Stimulated activated CD4-positive, alpha-beta T cell treated with anti-CD3 and anti-CD28 coated beads, Interleukin-12 subunit alpha, Interleukin-12 subunit beta, amount 100 ng/mL, for 4 hours (primary cell): ENCODE measurements at regions not wholly inside any gene's neighbourhood (a gene's known extent, or its start where the extent isn't known, plus 50 kb on each side); places are given as distances from the start of the nearest gene placed in this dataset.

Experiments
- DNase-seq: peaks from one replicate; pipeline ENCODE4 v3.0.0-alpha.2; 2020

DNA sequence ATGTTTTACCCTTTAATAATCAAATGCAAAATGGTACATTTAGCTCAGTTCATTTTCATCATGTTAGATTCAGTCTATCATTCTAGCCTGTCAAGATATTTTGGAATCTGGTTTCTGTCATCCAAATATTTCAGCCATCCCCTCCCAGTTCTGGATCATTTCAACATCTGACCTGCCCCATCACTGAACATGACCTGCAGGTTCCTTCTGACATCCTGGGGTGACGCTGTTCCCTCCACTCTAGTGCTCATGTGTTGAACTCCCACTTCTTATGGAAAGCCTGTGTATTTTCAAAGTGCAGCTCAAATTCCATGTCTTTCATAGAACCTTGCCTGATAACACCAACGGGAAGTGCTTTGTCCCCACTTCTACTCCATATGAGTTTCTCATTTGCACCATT, 320.0 kb upstream of the TNP1 start:
- no peak for DNase-seq

DNA sequence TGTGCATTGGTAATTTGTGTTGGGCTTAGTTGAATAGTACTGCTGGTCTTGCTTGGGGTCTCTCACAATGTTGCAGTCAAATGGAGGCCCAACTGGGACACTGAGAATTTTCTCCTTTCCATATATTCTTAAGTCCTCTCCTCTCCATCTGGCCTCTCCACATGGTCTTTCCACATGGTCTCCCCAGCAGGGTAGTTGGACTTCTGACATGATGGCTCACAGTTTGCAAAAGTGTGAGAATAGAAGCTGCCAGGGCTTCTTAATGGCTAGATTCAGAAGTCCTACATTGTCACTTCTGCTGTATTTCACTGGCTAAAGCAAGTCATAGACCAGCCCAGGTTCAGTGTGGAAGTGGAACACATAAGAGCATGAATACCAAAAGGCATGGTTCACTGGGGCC, 318.5 kb upstream of the TNP1 start:
- DNase-seq, result no peak

DNA sequence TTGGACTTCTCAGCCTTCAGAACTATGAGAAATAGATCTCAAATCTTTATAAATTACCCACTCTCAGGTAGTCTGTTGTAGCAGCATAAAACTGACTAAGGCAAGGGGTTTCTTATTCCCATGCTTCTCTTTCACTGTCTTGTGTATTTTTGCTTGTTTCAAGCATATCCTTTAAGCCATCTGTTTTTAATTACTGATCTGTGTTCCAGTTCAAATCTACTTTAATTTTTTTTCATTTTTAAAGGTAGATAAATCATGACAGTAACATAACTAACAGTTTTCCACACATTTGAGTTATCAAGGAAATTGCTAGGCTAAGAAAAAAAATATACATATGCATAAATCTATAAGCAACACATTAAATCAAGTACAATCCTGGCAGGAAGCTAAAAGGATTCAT, 317.9 kb upstream of the TNP1 start:
- DNase-seq, result no peak

GRCh38 chr2:217171874-217172273, 312.0 kb upstream of the TNP1 start:
- DNase-seq, result no peak

GRCh38 chr2:217168496-217168895, 308.6 kb upstream of the TNP1 start:
- DNase-seq, result no peak

DNA sequence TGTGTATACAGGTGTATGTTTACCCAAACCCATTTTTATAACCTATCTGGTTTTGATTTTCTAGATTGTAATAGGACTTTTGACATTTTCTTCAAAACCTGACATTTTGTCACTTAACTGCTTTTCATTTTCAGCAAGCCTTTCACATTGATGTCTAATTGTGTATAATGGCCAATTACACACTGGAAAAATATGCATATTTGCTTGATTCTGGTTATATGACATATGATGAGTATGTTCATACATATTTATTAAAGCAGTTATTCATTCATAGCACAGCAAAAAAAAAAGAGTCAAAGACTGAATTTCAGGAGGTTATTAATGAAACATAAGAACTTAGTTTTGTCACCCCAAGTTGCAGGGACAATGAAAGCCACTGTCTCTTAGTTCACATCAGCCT, 307.7 kb upstream of the TNP1 start:
- no peak for DNase-seq

DNA sequence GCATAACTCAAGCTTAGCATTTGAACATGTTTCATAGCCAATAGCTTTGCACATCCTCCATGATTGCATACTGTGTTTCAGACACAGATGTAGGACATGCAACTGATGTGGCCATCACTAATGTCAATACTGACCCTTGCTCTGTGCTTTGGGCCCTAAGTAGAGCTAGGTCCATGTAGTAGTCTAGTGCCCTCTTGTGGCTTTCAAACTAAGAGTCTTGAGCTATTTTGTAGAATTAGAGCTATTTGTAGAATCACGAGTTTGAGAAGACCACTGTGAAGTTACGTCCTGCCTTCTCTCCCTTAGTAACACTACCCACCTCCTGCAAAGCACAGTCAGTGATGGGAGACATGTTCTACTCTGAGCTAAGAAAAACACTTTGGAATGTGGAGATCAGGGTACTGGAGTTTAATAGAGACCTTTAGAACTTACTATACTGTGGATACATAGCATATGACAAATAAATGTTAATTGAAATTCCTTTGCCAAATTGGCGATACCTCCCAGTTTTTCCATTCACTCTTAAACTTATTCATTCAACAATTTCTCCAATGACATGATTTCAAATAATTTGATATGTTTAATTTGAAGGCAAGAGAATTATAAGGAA, 306.5 kb upstream of the TNP1 start:
- DNase-seq, result no peak

DNA sequence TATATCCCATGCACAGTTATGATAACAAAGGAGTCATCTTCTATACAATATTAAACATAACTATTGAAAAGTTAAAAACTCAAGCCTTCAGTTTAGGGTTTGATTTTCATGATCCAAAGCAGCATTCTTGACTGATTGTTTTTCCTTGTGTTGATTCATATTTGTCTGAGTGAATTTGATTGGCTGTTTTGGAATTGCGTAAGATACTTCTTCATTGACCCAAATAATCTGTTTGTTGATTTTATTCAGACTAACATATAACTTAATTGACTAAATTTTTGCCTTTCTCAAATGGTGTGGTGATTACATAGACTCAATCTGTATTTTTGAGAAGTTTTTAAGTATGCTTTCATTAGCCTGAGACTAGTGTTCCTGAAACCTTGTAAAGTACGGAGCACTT, 305.7 kb upstream of the TNP1 start:
- no peak for DNase-seq

DNA sequence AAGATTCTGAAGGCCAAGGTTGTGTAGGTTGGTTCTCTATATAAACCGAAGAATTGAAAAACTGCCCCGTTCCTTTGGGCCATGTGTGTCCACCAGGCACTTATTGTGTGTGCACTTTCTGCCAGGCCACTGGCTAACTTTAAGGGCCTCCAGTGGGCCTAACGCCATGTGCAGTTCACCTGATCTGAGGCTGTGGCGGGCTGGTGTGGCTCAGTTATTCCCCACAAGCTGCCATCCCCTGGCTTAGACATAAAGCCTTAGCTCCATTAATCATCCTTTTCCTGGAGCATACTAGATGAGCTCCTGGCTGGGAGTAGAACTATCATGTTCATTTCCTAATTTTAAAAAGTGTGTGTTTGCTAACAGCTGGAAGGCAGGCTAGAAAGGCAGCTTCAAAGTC, 304.1 kb upstream of the TNP1 start:
- no peak for DNase-seq

- no peak for DNase-seq
These were observed 302.7 kb upstream of the TNP1 start for GRCh38 chr2:217162533-217162932.

DNA sequence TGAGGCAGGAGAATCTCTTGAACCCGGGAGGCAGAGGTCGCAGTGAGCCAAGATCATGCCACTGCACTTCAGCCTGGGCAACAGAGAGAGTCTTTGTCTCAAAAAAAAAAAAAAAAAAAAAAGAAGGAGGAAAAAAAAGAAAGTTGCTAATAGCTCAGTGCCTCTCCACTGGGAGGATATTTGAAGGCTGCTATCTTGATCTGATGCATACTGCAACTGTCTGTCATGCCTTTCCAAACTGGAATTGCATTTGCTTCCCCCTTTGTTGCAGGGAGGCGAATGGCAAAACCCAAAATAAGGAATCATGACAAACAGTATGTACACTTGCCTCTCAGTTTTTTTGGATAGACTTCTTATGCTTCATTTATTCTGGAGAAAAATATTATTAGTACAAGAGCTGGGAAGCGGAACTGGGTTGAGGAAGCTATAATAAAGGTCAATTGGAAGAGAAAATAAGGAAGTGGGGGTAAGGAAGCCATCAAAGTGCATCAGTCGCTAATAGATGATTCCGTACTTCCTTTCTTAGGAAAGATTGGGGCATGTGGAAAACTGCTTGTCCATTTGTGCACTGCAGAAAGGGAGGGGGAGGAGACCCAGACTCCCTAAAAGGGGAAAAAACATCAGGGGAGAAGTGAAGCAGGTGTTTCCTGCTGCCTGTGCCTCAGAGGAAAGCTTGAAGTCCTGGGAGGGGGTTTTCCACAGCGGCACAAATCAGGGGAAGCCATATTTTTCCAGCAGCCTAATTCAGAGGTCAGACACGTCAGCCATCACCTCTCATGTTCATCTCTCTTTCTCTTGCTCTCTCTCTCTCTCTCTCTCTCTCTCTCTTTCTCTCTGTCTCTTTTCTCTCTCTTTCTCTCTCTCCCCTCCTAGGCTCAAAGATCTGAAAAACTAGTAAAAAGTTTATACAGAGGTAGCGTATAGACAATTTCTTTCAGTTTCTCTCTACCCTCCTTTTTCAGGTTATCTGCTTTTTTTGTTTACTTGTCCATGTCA, 301.4 kb upstream of the TNP1 start:
- DNase-seq, result no peak

DNA sequence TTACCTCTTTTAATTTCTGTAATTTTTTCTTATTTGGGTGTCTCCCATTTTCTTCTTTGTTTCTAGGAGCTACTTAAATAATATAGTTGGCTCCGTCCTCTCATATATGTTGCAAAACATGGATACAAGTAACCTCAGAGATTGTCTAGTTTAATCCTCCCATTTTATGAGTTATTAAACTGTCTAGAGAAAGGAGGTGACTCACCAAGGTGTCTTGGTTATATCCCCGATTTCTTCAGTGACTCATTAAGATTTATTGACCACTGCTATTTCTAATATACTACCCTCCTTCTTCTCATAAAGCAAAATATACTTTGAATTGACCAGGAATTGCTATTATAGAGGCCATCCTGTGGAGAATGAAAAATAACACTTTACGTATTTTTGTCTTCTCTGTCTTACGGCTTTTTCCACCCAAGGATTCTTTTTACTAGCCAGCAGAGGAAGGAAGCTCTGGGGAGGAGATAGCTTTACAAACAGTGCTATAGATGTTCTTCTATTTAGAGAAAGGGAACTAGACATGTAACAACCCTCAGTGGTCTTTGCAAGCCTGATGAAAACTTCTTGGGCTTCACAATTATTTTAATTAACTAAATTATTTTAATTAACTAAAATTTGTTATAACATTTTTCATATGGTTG, 300.4 kb upstream of the TNP1 start:
- DNase-seq, result no peak

GRCh38 chr2:217158928-217159327, 299.1 kb upstream of the TNP1 start:
- no peak for DNase-seq

DNA sequence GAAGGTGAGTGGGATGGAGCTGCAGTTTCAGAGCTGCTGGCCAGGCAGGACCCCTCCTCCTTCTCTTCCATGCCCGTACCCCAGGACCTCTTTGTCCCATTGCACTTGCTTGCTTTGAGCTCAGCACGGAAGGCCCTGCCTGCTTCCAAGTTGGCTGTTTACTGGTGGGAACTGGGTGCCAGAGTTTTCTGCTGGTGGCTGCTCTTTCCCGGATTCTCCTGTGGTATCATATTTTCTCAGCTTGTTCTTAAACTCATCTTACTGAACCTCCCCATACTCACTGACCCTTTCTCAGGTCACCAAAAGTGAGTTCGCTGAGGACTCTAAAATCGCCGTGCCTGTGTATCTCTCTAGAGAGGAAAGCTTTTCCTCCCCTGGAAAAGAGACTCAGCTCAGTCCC, 297.7 kb upstream of the TNP1 start:
- no peak for DNase-seq

DNA sequence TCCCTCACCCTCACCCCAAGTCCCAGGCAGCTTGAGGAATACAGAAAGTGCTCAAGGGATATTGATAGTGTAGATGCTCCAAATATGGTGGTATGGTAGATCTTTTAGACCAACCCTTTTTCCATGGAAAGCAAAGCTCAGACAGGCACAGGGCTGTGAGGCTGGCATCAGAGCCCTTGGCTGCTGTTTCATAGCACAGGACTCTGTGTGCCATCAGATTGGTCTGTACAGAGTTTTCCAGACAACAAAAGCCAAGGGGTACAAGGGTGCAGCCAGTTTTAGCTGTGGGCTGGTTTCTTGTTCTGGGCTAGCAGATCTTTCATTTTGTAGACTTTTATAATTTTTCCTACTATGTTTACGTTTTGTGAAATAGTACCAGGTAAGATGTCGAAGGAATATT, 296.9 kb upstream of the TNP1 start:
- no peak for DNase-seq

DNA sequence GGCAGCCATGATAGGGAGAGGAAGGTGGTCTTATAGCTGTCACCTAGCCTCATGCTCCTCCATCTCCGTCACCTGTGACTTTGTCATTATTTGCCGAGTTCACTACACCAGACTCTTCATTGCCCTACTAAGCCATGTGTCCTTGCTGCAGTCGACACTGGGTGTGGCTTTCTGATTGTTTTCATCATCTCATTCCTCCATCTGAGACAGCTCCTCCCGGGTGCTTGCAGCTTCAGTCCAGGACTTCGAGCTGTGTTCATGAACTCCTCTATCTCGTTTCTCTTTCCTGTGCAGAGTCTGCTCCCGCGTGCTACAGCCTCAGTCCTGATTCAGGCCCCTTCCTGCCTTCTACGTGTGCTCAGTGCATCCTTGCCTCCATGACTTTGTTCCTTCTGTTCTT, 295.1 kb upstream of the TNP1 start:
- DNase-seq, result no peak

GRCh38 chr2:217153510-217153909, 293.6 kb upstream of the TNP1 start:
- DNase-seq, result no peak

DNA sequence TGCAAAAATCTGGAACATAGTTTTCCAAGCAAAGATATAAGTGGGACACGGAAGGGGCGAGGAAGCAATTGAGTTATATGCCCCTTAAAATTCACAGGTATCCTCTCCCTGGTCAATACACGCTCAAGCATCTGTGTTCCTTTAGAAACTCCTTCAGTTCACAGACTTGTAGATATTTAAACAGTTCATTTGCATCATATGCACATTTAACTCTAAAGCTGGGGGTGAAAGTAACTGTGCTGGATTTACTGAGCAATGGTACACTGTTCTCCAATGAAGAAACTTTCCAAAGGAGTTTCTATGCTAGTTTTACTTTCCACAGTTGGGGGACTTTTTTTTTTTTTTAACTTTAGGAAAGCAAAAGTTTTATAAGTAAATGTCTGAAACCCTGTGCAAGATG, 293.0 kb upstream of the TNP1 start:
- no peak for DNase-seq

DNA sequence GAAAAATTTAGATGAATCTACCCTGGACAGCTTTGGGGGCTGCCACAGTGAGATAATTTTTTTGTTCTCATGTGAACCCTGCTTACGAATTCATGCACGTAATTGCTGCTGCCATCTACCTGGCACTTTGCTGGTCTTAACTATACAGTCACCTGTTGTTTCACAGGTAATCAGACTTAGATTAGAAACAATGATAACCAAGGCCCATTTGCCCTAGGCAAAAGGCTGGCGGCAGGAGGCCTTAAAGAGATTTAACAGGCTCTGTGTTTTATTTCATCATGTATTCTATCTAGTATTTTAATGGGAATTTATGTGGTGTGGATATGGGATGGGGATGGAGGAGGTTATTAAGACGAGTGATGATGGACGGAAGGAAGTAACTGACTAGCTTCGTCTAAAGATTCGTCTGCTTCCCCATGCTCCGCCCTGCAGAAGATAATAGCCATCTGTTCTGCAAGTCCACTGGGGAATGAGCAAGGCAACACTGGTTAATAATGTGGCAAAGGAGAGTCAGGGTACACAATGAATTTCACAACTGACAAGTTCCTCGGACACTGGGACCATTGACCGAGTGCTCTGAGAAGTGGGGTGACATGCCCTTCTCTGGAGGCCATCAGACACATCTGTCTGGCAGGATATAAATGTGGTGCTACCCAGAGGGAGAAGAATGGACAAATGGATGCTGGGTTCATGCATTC, 291.8 kb upstream of the TNP1 start:
- no peak for DNase-seq

- no peak for DNase-seq
These were observed 290.4 kb upstream of the TNP1 start for GRCh38 chr2:217150236-217150635.

GRCh38 chr2:217149087-217149660, 289.3 kb upstream of the TNP1 start:
- no peak for DNase-seq

- DNase-seq, result no peak
These were observed 288.0 kb upstream of the TNP1 start for GRCh38 chr2:217147818-217148217.

- no peak for DNase-seq
These were observed 287.1 kb upstream of the TNP1 start for GRCh38 chr2:217146956-217147355.
